ENCODE measurements at regions not wholly inside any gene's neighbourhood (a gene's known extent, or its start where the extent isn't known, plus 50 kb on each side); places are given as distances from the start of the nearest gene placed in this dataset.

GRCh38 chr4:77336411-77337142 lies 179.6 kb downstream of the CCNG2 start:
- TF ChIP-seq POLR2A (IDR thresholded peaks at IDR 0.05): no peak
- no peak for TF ChIP-seq POLR2AphosphoS5 (IDR thresholded peaks at IDR 0.05)
